ENCODE measurements at regions not wholly inside any gene's neighbourhood (a gene's known extent, or its start where the extent isn't known, plus 50 kb on each side); places are given as distances from the start of the nearest gene placed in this dataset.

- H3K27me3 ChIP-seq (replicated peaks in 1 of 4; ENCODE audit: control insufficient read depth in 3 of 4, extremely low read depth in 1 of 4, insufficient read depth in 3 of 4, low read length in 3 of 4), result no peaks in the 10 kb centered on the region
- H3K4me1 ChIP-seq (replicated peaks in 1 of 4; ENCODE audit: control insufficient read depth in 3 of 4, insufficient read depth in 4 of 4, low read length in 3 of 4), result no peaks in the 10 kb centered on the region
- 40% methylated on average over 2 of the region's 2 CpGs; no CpG with 5 or more reads in 1 of the 2 experiments for WGBS, 2 experiments (ENCODE audit: extremely low coverage in 1 of 2, insufficient coverage in 1 of 2, insufficient read length in 1 of 2, insufficient replicate concordance in 2 of 2, low coverage in 1 of 2, low lambda C conversion rate in 2 of 2, missing lambda C conversion rate in 1 of 2)
- TF ChIP-seq PHF8 (conservative IDR thresholded peaks at IDR 0.05; ENCODE audit: low read depth, low read length), result no peak
- TF ChIP-seq BCL11A (IDR thresholded peaks at IDR 0.05; ENCODE audit: low read depth in 2 of 2, low read length in 2 of 2), result no peak
- no peak for TF ChIP-seq GABPA (IDR thresholded peaks at IDR 0.05; ENCODE audit: borderline replicate concordance, insufficient read depth, low read length)
- TF ChIP-seq ASH2L (IDR thresholded peaks at IDR 0.05; ENCODE audit: low read length), result no peak
- TF ChIP-seq, protein P1, sequence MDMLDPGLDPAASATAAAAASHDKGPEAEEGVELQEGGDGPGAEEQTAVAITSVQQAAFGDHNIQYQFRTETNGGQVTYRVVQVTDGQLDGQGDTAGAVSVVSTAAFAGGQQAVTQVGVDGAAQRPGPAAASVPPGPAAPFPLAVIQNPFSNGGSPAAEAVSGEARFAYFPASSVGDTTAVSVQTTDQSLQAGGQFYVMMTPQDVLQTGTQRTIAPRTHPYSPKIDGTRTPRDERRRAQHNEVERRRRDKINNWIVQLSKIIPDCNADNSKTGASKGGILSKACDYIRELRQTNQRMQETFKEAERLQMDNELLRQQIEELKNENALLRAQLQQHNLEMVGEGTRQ (IDR thresholded peaks at IDR 0.05; ENCODE audit: low read length), result no peak
- TF ChIP-seq EP300 (IDR thresholded peaks at IDR 0.05; ENCODE audit: borderline replicate concordance in 1 of 2, low read depth in 2 of 2, low read length in 2 of 2), result no peak
- no peak for TF ChIP-seq SIRT6 (IDR thresholded peaks at IDR 0.05; ENCODE audit: low read length)
- no peak for TF ChIP-seq RFX5 (IDR thresholded peaks at IDR 0.05; ENCODE audit: borderline replicate concordance, low read depth, low read length)
- TF ChIP-seq POLR2AphosphoS5 (IDR thresholded peaks at IDR 0.05; ENCODE audit: low read depth, low read length), result no peak
- TF ChIP-seq NANOG (IDR thresholded peaks at IDR 0.05; ENCODE audit: insufficient read depth, low read depth, low read length, poor library complexity, severe bottlenecking), result no peak
- no peak for TF ChIP-seq HDAC6 (IDR thresholded peaks at IDR 0.05; ENCODE audit: low read depth, low read length)
- TF ChIP-seq RXRA (IDR thresholded peaks at IDR 0.05; ENCODE audit: insufficient read depth, low read depth, low read length), result no peak
- no peak for TF ChIP-seq SAP30 (IDR thresholded peaks at IDR 0.05; ENCODE audit: insufficient read depth, insufficient replicate concordance, low read length)
- no peak for TF ChIP-seq POU5F1 (IDR thresholded peaks at IDR 0.05; ENCODE audit: low read depth, low read length)
- no peak overlapping the region for H2BK15ac ChIP-seq (ENCODE audit: low read length)
- no peaks in the 10 kb centered on the region for H3K79me1 ChIP-seq (ENCODE audit: low read depth, low read length)
- H2BK120ac ChIP-seq (replicated peaks; ENCODE audit: low read depth, low read length), result no peak overlapping the region
- H4K5ac ChIP-seq (ENCODE audit: insufficient read length, low read depth, low read length), result no peak overlapping the region
- H3K36me3 ChIP-seq (ENCODE audit: control insufficient read depth in 2 of 4, insufficient read depth in 4 of 4, low read length in 3 of 4), result no peaks in the 10 kb centered on the region
- H4K20me1 ChIP-seq (replicated peaks in 1 of 2; ENCODE audit: control insufficient read depth in 1 of 2, insufficient read depth in 2 of 2, low read length in 2 of 2), result no peaks in the 10 kb centered on the region
- H2BK12ac ChIP-seq (ENCODE audit: low read depth, low read length), result no peak overlapping the region
- H4K91ac ChIP-seq (replicated peaks; ENCODE audit: insufficient read length, low read length), result no peak overlapping the region
- DNase-seq (ENCODE audit: low read depth in 1 of 2, low spot score in 2 of 2) (no peak), FAIRE-seq (no peak)
- no peak overlapping the region for H3K27ac ChIP-seq (ENCODE audit: low read depth, low read length)
- no peak overlapping the region for H2BK5ac ChIP-seq (ENCODE audit: low read depth, low read length)
- no peak overlapping the region for H3K4me2 ChIP-seq (ENCODE audit: insufficient read depth in 1 of 2, low read depth in 2 of 2, low read length in 2 of 2)
- no peak overlapping the region for H2AK5ac ChIP-seq (ENCODE audit: low read depth, low read length)
- H3K23me2 ChIP-seq (ENCODE audit: low read depth, low read length), result no peaks in the 10 kb centered on the region
- no peak overlapping the region for H3K18ac ChIP-seq (ENCODE audit: extremely low read depth, low read length)
- peaks cover 4 to 16% of the 10 kb centered on the region in 2 experiments; a peak in 1 of 4 replicates for H3K9me3 ChIP-seq (ENCODE audit: insufficient read depth in 2 of 2, low read depth in 1 of 2, low read length in 1 of 2)
- ChIA-PET CTCF (ENCODE audit: partially characterized antibody) (no interaction called here), POLR2A (ENCODE audit: partially characterized antibody) (no interaction called here)
- no peak overlapping the region for H3K23ac ChIP-seq (ENCODE audit: insufficient read length)
- no peaks in the 10 kb centered on the region for H3K79me2 ChIP-seq (ENCODE audit: control insufficient read depth in 1 of 2, insufficient read depth in 2 of 2, low read length in 2 of 2)
- no peak overlapping the region for H4K8ac ChIP-seq (ENCODE audit: extremely low read depth, insufficient read depth, low read length)
- no peak overlapping the region for H2AFZ ChIP-seq (ENCODE audit: low read length)
- H2BK20ac ChIP-seq (ENCODE audit: low read length), result no peak overlapping the region
- no peak overlapping the region for H3K4me3 ChIP-seq (ENCODE audit: extremely low read depth in 1 of 4, insufficient read depth in 2 of 4, low read depth in 3 of 4, low read length in 4 of 4)
- no peak overlapping the region for H3K14ac ChIP-seq (ENCODE audit: insufficient read length)
- no peak overlapping the region for H3K4ac ChIP-seq (replicated peaks; ENCODE audit: insufficient read length, low read depth, low read length)
- H3K56ac ChIP-seq (replicated peaks; ENCODE audit: insufficient read length, low read depth, low read length), result no peak overlapping the region
- no peak overlapping the region for H3K9ac ChIP-seq (replicated peaks in 1 of 4; ENCODE audit: extremely low read depth in 1 of 4, low read depth in 3 of 4, low read length in 3 of 4)
Observed at GRCh38 chrX:65921363-65921762, 118.5 kb downstream of the VSIG4 start.

All from H1 (cell line).